ENCODE measurements at regions not wholly inside any gene's neighbourhood (a gene's known extent, or its start where the extent isn't known, plus 50 kb on each side); places are given as distances from the start of the nearest gene placed in this dataset.

DNA sequence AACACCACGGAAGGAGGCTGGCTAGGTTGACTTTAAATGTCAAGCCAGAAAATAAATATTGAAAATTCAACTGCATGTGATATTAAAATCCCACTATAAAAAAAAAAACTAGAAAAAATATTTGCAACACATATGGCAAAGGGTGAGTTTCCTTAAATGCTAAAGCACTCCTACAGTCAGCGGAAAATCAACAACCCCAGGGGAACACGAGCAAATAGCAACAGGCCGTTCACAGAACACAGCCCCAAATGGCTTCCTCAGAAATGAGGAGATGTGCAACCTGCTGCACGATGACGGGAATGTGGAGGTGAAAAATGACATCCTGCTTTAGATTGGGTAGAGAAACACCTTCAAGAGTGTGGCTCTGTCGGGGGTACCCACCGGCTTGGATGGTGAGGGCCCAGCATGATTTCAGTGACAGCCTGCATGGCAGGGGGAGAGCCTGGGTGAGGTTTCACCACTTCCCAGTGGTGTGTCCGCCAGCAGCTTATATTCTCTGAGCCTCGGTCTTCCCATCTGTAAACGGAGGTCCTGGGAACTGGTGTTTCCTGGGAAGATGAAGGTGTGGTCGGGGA is 157.9 kb upstream of the GLI2 start:
- no peak for DNase-seq

DNA sequence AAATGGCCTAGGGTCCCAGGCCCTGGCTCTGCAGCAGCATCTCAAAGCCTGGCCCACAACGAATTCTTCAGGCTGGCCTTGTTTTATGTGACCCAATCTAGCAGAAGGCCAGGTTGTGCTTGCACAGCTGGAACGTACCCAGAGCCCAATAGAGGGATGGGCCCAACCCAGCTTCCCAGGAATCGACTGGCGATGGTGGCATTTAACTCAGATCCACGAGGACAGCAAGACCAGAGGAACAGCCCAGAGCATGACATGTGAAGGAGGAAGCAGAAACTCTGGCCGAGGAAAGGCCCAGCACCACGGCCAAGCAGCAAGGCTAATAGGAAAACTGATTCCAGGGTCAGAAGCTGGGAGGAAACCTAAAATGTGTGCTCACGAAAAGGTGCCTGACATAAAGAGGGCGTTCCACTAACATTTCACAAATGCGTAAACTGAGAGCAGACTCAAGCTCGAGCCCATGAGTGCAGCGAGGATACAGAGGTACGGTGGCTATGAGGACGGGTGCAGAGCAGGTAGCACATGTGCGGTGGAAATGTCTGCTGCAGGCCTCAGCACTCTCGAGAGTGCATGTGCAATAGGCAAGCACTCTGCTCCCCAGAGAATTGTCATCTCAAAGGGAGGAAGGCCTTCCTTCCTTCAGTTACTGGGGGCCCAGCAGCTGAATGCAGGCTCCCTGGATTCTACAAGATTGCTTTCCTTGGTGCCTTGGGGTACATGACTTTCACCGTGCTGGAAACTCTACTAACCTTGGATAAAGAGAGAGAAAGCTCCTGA is 156.9 kb upstream of the GLI2 start:
- no peak for DNase-seq

DNA sequence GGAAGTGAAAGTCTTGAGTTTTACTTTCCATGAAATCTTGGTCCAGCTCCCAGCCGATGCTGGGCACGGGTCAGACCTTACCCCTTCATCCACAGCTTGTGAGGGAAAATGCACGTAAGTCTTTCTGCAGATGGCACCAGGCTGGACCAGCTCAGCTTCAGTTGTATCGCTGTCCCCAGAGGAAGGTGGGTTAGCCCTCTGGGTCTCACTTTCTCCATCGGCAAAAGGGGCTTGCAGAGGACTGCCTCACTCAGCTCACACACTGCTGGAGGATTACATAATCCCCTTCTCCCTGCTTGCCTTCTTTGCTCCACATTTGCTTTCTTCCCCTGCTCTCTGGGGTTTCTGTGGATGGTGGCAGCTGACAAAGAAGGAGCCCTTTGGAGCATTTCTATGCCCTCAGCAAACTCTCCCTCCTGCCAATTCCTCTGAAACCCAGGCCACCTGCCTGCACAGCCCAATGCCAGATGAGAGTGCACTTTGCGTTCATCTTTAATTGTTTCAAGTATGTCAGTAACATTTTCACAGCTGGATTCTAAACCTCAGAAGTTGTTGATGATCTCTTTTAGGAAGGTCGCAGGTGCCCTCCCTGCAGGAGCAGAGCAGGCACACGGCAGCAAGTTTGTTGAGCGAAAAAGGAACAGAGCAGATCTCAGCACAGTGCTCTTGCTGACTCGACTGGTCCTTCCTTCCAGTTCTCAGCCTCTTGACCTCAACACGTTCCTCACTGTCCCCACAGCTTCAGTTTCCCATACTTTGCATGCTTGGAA is 155.6 kb upstream of the GLI2 start:
- no peak for DNase-seq

DNA sequence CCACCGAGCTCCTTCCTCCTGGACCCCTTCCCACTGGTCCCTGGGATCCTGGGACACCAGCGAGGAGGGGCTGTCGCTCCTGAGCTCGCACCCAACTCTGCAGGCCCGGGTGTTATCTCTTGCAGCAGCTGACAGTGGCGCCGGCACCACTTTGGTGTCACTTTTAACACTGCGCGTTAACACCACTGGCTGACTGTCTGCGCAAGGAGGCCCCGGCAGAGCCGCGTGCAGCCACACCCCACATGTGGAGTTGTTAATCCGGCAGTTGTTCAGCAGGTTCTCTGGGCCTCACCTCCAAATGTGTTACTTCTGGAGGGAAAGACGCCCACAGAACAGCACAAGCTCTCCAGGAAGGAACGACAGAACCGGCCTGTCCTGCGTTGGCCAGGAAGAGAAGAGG is 155.0 kb upstream of the GLI2 start:
- DNase-seq = no peak

DNA sequence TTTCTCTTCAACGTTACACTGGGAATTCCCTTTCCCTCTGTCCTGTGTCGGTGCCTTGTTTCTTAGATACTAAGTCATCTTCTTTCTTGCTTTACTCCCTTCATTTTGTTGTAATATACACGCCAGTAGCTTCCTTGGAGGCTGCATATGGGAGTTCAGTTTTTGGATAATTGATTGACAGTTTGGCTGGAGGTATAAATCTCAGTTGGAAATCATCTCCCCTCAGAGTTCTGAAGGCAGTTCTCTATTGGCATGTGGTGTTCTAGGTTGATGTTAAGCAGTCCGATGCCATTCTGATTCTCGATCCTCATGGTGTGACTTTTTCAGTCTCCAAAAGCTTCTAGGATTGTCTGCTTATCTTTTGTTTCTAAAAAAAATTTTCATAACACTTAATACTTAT is 152.5 kb upstream of the GLI2 start:
- DNase-seq = no peak

DNA sequence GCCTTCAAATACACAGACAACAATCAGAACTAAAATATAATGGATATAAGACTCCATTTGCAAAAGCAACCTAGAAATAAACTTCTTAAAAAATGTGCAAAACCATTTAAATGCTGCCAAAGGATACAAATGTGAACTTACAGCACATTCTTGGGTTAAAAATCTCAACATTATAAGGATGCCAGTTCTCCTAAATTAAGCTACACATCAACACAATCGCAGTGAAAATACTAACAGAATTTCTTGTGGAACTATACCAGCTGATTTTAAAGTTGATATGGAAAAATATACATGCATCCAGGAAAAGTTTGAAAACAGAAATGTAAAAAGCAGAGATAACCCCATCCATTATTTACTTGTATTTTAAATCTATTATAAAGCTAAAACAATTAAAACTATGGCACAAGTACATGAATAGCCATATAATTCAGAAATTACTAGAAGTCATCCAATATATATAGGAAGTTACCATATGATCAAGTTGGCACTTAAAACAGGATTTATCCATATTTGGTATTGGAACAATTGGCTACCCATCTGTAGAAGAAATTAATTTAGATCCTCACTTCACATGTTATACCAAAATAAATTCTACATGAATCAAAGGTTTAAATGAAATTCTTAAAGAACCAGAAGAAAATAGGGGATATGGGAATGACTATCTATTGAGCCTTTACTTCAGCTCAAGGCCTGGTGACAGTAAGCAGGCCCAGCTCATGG is 151.7 kb upstream of the GLI2 start:
- no peak for DNase-seq

DNA sequence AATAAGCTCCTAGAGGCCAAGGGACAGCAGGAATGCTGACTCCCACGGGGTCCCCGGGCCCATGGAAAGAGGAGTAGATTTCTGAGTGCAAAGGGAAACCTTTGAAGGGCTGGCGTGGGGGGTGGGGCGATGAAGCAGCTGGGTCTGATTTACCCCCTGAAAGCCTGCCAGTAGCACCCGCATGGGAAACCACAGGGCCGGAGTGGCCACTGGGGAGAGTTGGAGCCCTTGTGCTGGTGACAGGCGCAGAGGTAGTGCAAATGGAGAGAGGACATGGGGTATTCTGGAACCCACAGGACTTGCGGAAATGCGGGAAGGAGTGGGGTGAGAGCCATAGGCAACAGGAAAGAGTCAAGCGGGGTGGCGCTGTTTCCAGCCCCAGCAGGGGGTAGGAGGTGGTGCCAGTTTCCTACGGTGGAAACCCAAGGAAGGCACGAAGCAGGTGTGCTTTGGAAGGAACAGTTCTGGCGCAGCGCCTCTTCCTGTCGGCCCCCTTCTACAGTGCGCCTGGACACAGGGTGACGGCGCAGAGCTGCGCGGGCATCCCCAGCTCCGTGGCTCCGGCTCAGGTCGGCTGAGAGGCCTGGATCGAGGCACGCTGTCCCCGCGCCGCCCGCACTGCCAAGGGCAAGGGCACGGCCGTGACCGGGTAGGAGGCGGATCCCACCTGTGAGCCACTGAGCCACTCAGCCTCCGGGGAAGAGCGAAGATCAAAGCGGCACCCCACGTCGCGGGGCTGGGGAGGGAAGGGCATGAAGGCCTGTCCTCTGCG is 149.0 kb upstream of the GLI2 start:
- DNase-seq = no peak

DNA sequence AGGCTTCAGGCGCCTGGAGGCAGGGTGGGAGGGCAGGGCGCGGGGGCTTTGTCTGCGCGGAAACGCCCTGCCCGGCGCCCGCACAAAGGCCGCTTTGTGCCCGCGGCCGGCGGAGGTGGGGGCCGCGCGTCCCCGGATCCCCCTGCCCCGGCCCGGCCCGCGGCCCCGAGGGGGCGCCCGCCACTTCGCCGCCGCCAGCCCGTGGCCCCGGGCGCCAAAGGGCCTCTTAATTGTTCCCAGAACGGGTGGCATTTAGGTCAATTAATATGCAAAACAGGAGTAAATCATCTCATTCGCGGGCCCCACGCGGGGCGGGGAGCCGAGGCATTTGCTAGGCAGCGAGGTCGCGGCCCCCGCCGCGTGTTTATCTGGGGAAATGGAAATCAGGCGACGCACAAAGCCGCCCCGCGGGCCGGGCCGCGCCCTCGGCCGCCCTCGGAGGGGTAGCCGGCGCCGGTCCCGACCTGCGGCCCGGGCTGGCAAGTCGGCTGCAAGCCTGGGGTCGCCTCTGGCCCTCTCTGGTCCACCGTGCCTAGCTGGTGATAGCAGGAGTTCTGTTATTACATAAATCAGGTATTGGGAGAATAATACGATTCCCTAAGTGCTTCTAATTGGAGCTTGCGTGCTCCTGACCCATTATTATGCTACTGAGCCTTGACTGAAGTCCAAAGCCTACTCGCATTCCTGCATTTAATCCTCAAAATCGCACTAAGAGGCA is 148.2 kb upstream of the GLI2 start:
- no peak for DNase-seq

DNA sequence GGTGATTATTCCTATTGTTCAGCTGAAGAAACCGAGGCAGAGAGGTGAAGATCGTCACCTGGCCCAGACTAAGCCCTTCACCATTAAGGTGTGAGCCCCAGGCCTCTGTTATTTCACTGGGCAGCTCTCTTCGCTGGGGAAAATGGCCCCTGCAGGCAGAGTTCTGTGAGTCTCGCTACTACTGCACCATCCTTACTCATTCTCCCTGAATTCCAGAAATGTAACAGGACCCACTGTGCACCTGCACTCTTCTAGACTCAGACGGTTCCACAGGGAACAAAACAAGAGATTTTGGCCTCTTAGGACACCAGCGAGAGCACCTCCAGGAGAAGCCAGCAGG is 147.7 kb upstream of the GLI2 start:
- DNase-seq = no peak

DNA sequence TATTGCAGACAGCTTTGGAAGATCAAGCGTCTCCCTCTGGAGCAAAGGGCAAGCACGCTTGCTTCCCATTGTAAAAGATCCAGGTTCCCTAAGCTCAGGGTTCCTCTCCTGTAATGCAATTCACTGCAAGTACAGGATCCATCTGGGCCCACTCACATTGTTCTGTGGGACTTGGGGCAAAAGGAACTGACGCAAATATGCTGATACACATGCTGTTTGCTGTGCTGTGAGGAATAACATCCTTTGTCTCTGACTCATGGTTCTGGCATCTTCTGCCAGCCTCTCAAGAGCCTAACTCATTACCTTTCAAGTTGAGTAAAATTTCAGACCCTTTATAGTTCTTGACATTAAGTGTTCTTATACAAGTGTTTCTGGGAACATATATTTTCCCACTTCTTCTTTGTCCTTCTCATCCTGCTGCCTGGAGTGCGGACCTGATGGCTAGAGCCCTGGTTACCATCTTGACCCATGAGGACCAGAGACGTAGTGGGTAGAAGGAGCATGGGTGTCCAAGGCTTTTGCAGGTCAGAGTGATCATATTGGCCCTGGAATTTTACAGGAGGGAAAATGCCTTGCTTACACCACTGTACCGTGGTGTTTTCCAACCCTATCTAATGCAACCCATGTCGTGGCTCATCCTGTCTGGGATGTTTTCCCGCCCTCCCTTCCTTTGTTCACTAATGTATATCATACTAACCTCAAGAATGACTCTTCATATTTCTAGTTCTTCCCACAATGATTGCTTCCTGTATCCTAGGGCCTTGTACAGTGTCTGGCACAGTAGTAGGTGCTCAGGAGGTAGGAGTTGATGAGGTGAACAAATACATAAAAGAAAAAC is 145.7 kb upstream of the GLI2 start:
- no peak for DNase-seq

DNA sequence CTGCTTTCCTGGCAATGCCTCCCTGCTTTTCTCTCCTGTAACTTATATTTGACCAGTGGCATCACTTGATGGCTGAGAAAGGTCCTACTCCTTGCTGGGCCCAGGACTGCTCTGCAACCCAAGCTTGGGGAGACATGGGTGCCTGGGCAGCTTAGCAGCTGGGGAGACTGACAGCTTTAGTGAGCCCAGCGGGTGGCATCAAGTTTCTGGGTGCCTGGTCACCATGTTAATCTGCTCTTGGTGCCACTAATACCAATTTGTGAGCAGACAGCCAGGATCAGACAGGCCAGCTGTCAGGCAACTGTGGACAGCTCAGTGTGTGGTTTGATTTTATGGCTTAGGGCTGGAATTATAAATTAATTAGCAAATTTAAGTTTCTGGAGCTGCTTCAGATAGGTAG is 144.8 kb upstream of the GLI2 start:
- no peak for DNase-seq

DNA sequence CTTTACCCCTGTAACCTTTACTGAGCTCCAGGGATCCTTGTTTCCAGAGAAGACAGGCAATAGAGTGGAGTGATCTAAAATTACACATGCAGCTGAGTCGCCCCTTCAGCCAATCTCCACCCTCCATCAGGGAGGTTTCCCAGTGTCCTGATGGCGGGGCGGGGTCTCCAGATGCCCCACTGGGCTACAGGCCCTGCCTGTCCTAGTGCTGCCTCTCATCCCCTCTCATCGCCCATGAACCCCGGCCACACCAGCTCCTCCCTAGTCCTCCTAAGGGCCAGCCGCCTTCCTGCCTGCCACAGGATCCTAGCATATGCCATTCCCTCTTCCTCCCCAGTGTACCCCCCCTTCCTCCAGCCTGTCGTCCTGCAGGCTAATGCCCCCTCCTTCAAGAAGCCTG is 144.1 kb upstream of the GLI2 start:
- DNase-seq = no peak

DNA sequence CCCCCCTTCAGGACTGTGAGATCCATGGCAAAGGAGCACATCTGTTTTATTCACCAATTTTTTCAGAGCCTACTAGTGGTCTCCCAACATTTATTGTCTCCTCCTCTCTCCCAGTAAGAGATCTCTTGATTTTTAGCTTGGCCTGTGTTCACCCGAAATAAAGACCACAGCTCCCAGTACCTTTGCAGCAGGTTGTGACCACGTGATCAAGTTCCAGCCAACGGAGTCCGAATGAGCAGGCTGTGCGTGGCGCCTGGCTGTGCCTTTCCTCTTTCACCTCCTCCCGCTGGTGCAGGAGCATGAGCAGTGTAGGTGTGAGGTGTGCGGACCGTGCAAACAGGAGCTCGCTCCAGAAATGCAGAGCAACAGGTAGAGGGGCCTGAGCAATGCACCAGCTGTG is 143.6 kb upstream of the GLI2 start:
- DNase-seq = no peak

DNA sequence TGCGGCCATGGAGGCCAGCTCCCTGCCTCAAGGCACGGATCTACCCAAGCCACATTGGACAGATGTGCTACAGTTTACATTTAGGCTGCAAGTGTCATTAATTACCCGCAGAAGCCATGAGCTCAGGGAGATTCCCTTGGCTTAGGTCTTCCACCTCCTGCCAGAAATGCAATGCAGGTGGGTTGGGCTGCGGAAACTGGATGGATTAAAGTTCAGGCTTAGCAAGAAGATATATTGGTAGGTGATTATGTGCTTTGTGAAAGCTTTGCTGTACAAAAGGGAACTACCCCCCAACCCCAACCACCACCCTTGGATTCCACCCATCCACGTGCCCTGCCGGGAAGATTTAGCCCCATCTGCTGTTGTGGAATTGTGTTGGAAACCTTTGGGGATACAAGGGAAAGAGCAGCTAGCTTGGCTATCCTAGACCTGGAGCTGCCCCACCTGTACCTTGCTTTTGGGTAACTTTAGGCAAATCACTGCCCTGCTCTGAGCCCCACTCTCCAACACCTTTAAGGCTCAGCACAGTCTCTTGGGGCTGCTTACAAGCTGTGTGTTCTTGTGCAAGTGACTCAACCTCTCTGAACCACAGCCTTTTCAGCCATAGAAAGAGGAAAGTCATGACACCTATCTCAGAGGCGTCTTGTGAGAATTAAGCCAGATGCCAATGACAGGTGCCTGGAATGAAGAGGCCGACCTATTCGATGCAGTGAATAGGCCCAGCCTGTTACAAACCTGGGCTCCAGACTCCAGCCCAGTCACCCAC is 141.6 kb upstream of the GLI2 start:
- no peak for DNase-seq

DNA sequence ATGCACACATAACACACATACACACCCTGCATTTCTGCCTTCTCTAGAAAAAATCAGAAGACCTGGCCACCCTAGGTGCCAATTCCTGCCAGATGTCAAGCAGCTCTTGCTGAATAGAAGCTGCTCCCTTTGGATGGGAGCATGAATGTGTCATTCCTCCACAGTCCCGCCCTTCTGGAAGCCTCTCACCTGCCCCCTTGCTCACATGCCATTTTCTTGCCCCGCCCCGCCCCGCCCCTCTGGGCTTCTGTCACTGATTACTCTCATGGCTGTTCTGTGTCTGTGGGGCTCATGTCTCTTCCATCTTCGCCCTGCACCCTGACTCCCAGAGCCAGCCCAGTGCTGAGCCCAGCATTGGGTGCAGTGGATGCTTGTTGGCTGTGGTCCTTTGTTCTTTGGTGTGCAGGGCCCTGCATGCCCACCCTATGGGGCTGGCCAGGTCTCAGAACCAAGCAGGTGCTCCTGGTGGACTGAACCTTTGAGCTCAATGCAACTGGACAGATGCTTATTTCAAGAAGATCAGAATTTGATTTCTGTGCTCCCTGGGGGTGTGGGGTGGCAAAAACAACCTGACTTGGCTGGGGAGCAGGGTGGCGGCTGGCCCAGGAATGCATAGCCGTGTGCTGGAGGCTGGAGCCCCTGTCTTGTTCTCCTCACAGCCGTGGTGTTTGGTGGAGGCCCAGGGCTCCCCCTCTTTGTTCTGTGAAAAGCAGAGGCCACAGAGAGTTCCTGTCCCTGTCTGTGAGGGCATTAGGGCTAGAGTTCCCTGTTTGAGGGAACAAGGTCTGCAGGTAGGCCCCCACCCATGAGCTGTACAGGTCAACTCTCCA is 140.6 kb upstream of the GLI2 start:
- no peak for DNase-seq

DNA sequence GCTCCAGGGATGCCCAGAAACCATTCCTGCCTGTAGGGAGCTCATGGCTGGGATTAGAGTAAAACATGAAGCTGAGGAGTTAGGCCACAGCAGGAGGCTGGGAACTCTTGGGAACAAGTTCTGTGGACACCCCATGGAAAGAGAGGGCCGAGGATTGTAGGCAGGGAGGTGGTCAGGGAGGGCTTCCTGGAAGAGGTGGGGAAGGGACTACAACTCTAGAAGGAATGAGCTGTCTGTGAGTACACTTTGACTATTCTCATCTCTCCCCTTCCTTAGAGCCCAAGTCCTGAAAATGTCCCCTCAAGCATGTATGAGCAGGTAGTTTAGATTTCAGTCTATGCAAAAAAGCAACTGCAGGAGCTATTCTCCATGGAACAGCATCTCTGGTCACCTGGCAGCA is 139.9 kb upstream of the GLI2 start:
- no peak for DNase-seq

DNA sequence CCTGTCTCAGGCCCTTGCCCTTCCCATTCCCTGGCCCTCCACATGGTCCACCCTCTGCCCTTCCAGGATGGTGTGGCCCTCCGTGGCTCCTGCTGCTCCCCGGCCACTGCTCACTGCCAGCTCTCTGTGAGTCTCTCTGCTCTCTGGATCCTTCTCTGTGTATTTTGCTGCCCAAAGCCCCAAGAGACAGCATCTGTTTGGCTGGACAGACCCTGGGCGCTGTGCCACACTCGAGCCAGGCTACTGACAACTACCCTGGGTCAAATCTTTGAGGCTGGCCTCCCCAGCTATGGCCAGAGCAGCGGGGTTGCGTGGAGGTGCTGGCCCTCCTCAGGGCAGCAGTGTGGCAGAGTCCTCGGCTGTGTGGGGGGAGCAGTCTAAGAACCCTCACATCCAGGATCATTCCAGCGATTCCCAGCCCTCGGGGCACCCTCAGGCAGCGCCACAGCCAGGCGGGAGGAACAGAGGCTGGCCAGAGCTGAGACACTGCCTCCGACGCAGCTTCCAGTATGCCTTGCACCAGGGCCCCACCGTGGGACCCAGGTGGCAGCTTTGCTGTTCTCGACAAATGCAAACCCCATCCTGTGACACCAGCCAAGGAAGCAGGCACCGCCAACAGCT is 139.4 kb upstream of the GLI2 start:
- no peak for DNase-seq

DNA sequence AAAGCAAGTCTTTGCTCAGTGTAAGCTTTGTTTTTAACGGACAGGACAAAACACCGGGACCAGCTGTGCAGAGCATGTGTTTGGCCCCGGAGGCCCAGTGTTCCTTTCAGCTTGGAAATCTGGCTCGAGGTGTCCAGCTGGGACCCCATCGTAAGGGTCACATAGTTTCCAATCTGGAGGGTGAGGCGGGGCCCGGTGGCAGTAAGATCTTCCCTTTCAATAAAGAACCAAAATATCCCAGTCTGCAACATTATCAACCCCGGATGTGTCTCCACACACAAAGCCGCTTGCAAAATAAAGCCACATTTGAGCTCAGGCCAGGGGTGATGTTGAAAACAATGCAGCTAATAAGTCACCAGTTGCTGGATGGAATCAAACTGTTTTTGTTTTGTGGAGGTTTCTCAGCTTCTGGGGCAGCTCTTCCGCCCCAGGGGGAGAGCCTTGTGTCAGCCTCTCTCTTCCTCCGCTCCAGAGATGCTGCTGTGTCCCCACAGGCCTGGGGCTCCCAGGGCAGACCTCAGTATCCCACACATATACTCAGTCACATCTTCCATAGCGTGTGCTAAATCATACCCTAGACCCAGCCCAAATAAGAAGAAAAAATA is 138.6 kb upstream of the GLI2 start:
- no peak for DNase-seq
